ENCODE measurements at regions not wholly inside any gene's neighbourhood (a gene's known extent, or its start where the extent isn't known, plus 50 kb on each side); places are given as distances from the start of the nearest gene placed in this dataset.

DNA sequence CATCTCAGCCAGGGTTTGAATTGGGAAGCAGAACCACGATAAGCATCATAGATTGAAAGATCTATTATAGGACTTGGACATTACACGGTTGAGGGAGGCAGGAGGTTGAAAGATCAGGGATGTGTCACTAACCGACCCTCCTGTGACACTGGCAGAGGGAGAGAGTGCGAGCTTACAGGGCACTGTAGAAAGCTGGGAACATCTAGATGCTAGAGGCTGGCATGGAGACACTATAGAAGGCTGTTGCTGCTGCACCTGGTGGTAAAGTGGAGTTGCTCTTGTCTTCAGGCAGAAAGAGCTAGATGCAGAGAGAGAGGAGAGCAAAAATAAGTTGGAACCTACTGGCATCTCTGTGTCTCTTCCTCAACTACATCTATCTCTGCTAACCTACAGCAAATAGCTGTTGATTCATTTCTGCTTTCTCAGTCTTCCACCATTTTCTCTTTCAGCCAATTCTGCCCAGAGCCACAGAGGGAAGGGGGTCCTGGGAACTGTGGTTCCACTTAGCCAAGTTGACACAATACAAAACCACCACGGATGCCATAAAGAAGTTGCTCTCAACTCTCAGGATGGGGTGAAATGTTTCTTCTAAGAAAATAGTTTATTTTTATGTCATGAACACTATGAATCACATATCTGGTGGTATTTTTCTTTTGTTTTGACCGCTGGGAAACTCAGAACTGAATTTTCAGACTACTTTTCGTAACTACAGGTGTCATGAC, 155.9 kb downstream of the ZNF281 start:
- no peaks in the 10 kb centered on the region for H3K79me2 ChIP-seq (ENCODE audit: control insufficient read depth, insufficient read depth, low read length)
- no peak overlapping the region for H3K27ac ChIP-seq (ENCODE audit: low read length in 2 of 2)
- Mint-ChIP-seq H3K27me3 (peaks cover 3% of the 10 kb centered on the region), H3K27ac (no peak overlapping the region), H3K4me1 (peaks cover 3% of the 10 kb centered on the region), H3K9me3 (ENCODE audit: insufficient read depth) (no peaks in the 10 kb centered on the region), H3K4me3 (no peak overlapping the region)
- no peak overlapping the region for H3K4me3 ChIP-seq (ENCODE audit: control extremely low read depth in 1 of 5, extremely low read depth in 1 of 5, insufficient read depth in 1 of 5, low read depth in 2 of 5, low read length in 4 of 5)
- H3K4me2 ChIP-seq (replicated peaks; ENCODE audit: low read depth, low read length, poor library complexity, severe bottlenecking), result no peak overlapping the region
- WGBS (ENCODE audit: insufficient coverage), result 91% methylated on average over 4 of the region's 7 CpGs
- no peaks in the 10 kb centered on the region for H3K27me3 ChIP-seq (replicated peaks in 1 of 4; ENCODE audit: control extremely low read depth in 1 of 4, control insufficient read depth in 3 of 4, insufficient read depth in 4 of 4, low read length in 3 of 4)
- DNase-seq, result no peak
- no peaks in the 10 kb centered on the region for H3K4me1 ChIP-seq (ENCODE audit: control insufficient read depth in 2 of 2, insufficient read depth in 2 of 2, low read length in 2 of 2)
- no peak for TF ChIP-seq EZH2 (IDR thresholded peaks at IDR 0.05; ENCODE audit: borderline replicate concordance, insufficient read depth, low read depth, low read length, poor library complexity, severe bottlenecking)
- TF ChIP-seq, protein P1, sequence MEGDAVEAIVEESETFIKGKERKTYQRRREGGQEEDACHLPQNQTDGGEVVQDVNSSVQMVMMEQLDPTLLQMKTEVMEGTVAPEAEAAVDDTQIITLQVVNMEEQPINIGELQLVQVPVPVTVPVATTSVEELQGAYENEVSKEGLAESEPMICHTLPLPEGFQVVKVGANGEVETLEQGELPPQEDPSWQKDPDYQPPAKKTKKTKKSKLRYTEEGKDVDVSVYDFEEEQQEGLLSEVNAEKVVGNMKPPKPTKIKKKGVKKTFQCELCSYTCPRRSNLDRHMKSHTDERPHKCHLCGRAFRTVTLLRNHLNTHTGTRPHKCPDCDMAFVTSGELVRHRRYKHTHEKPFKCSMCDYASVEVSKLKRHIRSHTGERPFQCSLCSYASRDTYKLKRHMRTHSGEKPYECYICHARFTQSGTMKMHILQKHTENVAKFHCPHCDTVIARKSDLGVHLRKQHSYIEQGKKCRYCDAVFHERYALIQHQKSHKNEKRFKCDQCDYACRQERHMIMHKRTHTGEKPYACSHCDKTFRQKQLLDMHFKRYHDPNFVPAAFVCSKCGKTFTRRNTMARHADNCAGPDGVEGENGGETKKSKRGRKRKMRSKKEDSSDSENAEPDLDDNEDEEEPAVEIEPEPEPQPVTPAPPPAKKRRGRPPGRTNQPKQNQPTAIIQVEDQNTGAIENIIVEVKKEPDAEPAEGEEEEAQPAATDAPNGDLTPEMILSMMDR (IDR thresholded peaks at IDR 0.05), result no peak
- no peak overlapping the region for H3K9ac ChIP-seq (ENCODE audit: low read length)
- POLR2A ChIA-PET, result no interaction called here
- intact Hi-C loops (cut with micrococcal nuclease), result no loop called here
- H3K36me3 ChIP-seq (replicated peaks in 1 of 2; ENCODE audit: control extremely low read depth in 1 of 2, control insufficient read depth in 1 of 2, extremely low read depth in 1 of 2, insufficient read depth in 2 of 2, low read length in 1 of 2), result no peaks in the 10 kb centered on the region
- ATAC-seq (ENCODE audit: low read depth), result no peak
- CTCF ChIA-PET, result interaction anchor here (1.2 to 1.9 kb wide), 3 partner anchors 10 to 115 kb away, joined by 3 to 6 read pairs (median 5); no protein-coding TSS in a partner anchor
- no peaks in the 10 kb centered on the region for H3K9me3 ChIP-seq (ENCODE audit: control extremely low read depth in 1 of 3, control insufficient read depth in 2 of 3, insufficient read depth in 1 of 3, low read length in 2 of 3)
- H2AFZ ChIP-seq (ENCODE audit: insufficient read depth, low read depth, low read length, poor library complexity, severe bottlenecking), result no peak overlapping the region
- H4K20me1 ChIP-seq (ENCODE audit: control insufficient read depth, insufficient read depth, low read length, poor library complexity, severe bottlenecking), result no peaks in the 10 kb centered on the region

DNA sequence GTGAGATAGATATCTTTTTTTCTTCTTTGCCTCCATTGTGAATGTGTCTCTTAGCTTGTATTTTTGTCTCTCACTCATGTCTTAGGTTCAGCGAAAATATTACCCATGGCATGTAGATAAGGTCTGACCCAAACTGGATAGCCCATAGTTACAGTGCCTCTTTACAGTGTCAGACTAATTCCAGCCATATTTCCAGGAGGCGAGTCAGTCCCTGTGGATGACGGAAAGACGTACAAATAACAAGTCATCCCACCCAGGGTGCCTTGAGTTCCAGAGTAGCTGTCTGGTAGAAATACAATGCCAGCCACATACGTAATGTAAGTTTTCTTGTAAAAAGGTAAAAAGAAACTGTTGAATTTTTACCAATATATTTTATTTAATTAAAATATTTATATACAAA, 157.3 kb downstream of the ZNF281 start:
- H3K27me3 ChIP-seq (replicated peaks in 1 of 4; ENCODE audit: control extremely low read depth in 1 of 4, control insufficient read depth in 3 of 4, insufficient read depth in 4 of 4, low read length in 3 of 4), result no peaks in the 10 kb centered on the region
- no peak overlapping the region for H3K4me2 ChIP-seq (replicated peaks; ENCODE audit: low read depth, low read length, poor library complexity, severe bottlenecking)
- peaks cover 10% of the 10 kb centered on the region for H3K27me3 Mint-ChIP-seq
- H2AFZ ChIP-seq (ENCODE audit: insufficient read depth, low read depth, low read length, poor library complexity, severe bottlenecking), result no peak overlapping the region
- no peak overlapping the region for H3K27ac ChIP-seq (ENCODE audit: low read length in 2 of 2)
- no peak overlapping the region for H3K9ac ChIP-seq (ENCODE audit: low read length)
- ATAC-seq (ENCODE audit: low read depth), result no peak
- H3K79me2 ChIP-seq (ENCODE audit: control insufficient read depth, insufficient read depth, low read length), result no peaks in the 10 kb centered on the region
- POLR2A ChIA-PET, result no interaction called here
- intact Hi-C loops (cut with micrococcal nuclease), result no loop called here
- no peaks in the 10 kb centered on the region for H3K9me3 Mint-ChIP-seq (ENCODE audit: insufficient read depth)
- no peaks in the 10 kb centered on the region for H4K20me1 ChIP-seq (ENCODE audit: control insufficient read depth, insufficient read depth, low read length, poor library complexity, severe bottlenecking)
- H3K4me3 ChIP-seq (ENCODE audit: control extremely low read depth in 1 of 5, extremely low read depth in 1 of 5, insufficient read depth in 1 of 5, low read depth in 2 of 5, low read length in 4 of 5), result no peak overlapping the region
- 100% methylated on average over 1 of the region's 5 CpGs for WGBS (ENCODE audit: insufficient coverage)
- no peak overlapping the region for H3K4me3 Mint-ChIP-seq
- CTCF ChIA-PET, result interaction anchor here (1.8 kb wide), 1 partner anchor 113 kb away, joined by 5 read pairs; no protein-coding TSS in a partner anchor
- H3K4me1 ChIP-seq (ENCODE audit: control insufficient read depth in 2 of 2, insufficient read depth in 2 of 2, low read length in 2 of 2), result no peaks in the 10 kb centered on the region
- no peak for DNase-seq
- TF ChIP-seq, protein P1 (IDR thresholded peaks at IDR 0.05), result no peak
- no peak for TF ChIP-seq EZH2 (IDR thresholded peaks at IDR 0.05; ENCODE audit: borderline replicate concordance, insufficient read depth, low read depth, low read length, poor library complexity, severe bottlenecking)
- no peaks in the 10 kb centered on the region for H3K4me1 Mint-ChIP-seq
- no peak overlapping the region for H3K27ac Mint-ChIP-seq
- H3K36me3 ChIP-seq (replicated peaks in 1 of 2; ENCODE audit: control extremely low read depth in 1 of 2, control insufficient read depth in 1 of 2, extremely low read depth in 1 of 2, insufficient read depth in 2 of 2, low read length in 1 of 2), result no peaks in the 10 kb centered on the region
- H3K9me3 ChIP-seq (ENCODE audit: control extremely low read depth in 1 of 3, control insufficient read depth in 2 of 3, insufficient read depth in 1 of 3, low read length in 2 of 3), result no peaks in the 10 kb centered on the region
